ENCODE measurements at regions not wholly inside any gene's neighbourhood (a gene's known extent, or its start where the extent isn't known, plus 50 kb on each side); places are given as distances from the start of the nearest gene placed in this dataset.

GRCh38 chr22:27454807-27455450 is 346.6 kb downstream of the MN1 start:
- no peak overlapping the region for H2BK20ac ChIP-seq (ENCODE audit: low read depth, low read length, poor library complexity, severe bottlenecking)
- no peak overlapping the region for H3K23ac ChIP-seq (ENCODE audit: insufficient read length, low read depth, low read length)
- H3K79me1 ChIP-seq (ENCODE audit: insufficient read depth, low read depth, low read length, poor library complexity, severe bottlenecking): no peaks in the 10 kb centered on the region
- H2BK120ac ChIP-seq (ENCODE audit: low read depth, low read length, poor library complexity, severe bottlenecking): no peak overlapping the region
- no peak for DNase-seq
- H3K18ac ChIP-seq (ENCODE audit: insufficient read length, low read depth, low read length): no peak overlapping the region
- H3K9ac ChIP-seq (ENCODE audit: extremely low read depth, insufficient read length, low read length): no peak overlapping the region
- no peak overlapping the region for H3K27ac ChIP-seq (ENCODE audit: insufficient read length, low read depth, low read length)
- H3K9me3 ChIP-seq (ENCODE audit: control insufficient read depth, low read depth, low read length): no peaks in the 10 kb centered on the region
- H4K20me1 ChIP-seq (ENCODE audit: control insufficient read depth, insufficient read depth, insufficient read length): no peaks in the 10 kb centered on the region
- no peak overlapping the region for H2BK5ac ChIP-seq (ENCODE audit: insufficient read length, low read length)
- no peak overlapping the region; a peak in 1 of 5 replicates for H3K4me3 Mint-ChIP-seq
- no peak overlapping the region; a peak in 1 of 7 replicates for H3K27ac Mint-ChIP-seq
- peaks cover 32 to 33% of the 10 kb centered on the region in 2 experiments for H3K4me1 Mint-ChIP-seq
- peaks cover 22% of the 10 kb centered on the region for H3K27me3 Mint-ChIP-seq (ENCODE audit: low read depth)
- H2BK12ac ChIP-seq (ENCODE audit: insufficient read length, low read depth, low read length): no peak overlapping the region
- H3K36me3 Mint-ChIP-seq (ENCODE audit: insufficient read depth in 1 of 3, low read depth in 3 of 3): peaks cover 0 to 5% (median 1%) of the 10 kb centered on the region in 3 experiments; a peak in 2 of 7 replicates
- H2AK5ac ChIP-seq (ENCODE audit: insufficient read length, low read length): no peak overlapping the region
- no peak overlapping the region for H3K4ac ChIP-seq (ENCODE audit: low read depth, low read length)
- H3K9me3 Mint-ChIP-seq: peaks cover 3 to 8% of the 10 kb centered on the region in 2 experiments; a peak in 3 of 5 replicates
- H3K4me1 ChIP-seq (ENCODE audit: insufficient read depth, low read length): no peaks in the 10 kb centered on the region; the same call in 1 of the 2 replicates
- no peak overlapping the region for H2AFZ ChIP-seq (ENCODE audit: low read length)
- no peaks in the 10 kb centered on the region for H3K79me2 ChIP-seq (ENCODE audit: insufficient read depth, low read length)
- no peaks in the 10 kb centered on the region for H3K23me2 ChIP-seq (ENCODE audit: insufficient read length, low read depth, low read length, poor library complexity, severe bottlenecking)
- no peak overlapping the region for H3K4me2 ChIP-seq (ENCODE audit: insufficient read depth, insufficient read length, low read length)
- no peak overlapping the region for H4K5ac ChIP-seq (ENCODE audit: insufficient read length, low read depth, low read length)
- no peak overlapping the region for H3T11ph ChIP-seq (ENCODE audit: low read length)
- H3K56ac ChIP-seq (ENCODE audit: insufficient read length, low read depth, low read length): no peak overlapping the region
- no peak overlapping the region for H2BK15ac ChIP-seq (ENCODE audit: low read depth, low read length)
- H3K27me3 ChIP-seq (ENCODE audit: insufficient read depth, low read length): no peaks in the 10 kb centered on the region
- H3K14ac ChIP-seq (ENCODE audit: insufficient read depth, low read length): no peak overlapping the region
- no CpG with 5 or more reads among the region's 4 CpGs for WGBS (ENCODE audit: extremely low coverage, insufficient read length, low lambda C conversion rate)
- TF ChIP-seq, protein P1, sequence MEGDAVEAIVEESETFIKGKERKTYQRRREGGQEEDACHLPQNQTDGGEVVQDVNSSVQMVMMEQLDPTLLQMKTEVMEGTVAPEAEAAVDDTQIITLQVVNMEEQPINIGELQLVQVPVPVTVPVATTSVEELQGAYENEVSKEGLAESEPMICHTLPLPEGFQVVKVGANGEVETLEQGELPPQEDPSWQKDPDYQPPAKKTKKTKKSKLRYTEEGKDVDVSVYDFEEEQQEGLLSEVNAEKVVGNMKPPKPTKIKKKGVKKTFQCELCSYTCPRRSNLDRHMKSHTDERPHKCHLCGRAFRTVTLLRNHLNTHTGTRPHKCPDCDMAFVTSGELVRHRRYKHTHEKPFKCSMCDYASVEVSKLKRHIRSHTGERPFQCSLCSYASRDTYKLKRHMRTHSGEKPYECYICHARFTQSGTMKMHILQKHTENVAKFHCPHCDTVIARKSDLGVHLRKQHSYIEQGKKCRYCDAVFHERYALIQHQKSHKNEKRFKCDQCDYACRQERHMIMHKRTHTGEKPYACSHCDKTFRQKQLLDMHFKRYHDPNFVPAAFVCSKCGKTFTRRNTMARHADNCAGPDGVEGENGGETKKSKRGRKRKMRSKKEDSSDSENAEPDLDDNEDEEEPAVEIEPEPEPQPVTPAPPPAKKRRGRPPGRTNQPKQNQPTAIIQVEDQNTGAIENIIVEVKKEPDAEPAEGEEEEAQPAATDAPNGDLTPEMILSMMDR (conservative IDR thresholded peaks at IDR 0.05): no peak
- H4K8ac ChIP-seq (replicated peaks; ENCODE audit: insufficient read length, low read depth, low read length): no peak overlapping the region
- H4K91ac ChIP-seq (ENCODE audit: insufficient read length, low read depth, low read length): no peak overlapping the region
